Activated naive CD8-positive, alpha-beta T cell treated with anti-CD3 and anti-CD28 coated beads, Interleukin-2, amount 10 ng/mL, durations not matched to agents 7 days and 5 days (primary cell): ENCODE measurements at regions not wholly inside any gene's neighbourhood (a gene's known extent, or its start where the extent isn't known, plus 50 kb on each side); places are given as distances from the start of the nearest gene placed in this dataset.

Experiments
- ATAC-seq: fragments of 150-1000 bp; cut with Tn5 transposase; one replicate; pipeline ENCODE4 v1.10.0; 2021; ENCODE audit warnings: low read depth, moderate library complexity
- POLR2A ChIA-PET: fragments of 350-600 bp; sonication (Branson Sonifier 250); formaldehyde crosslinking; loops from one replicate; lab custom pipeline; 2021; ENCODE audit warnings: antibody characterized with exemption; lab: Charles Lee
- DNase-seq: peaks from one replicate; pipeline ENCODE4 v3.0.0; 2021
- H3K27ac Mint-ChIP-seq: one replicate; pipeline ENCODE4 v1.8.0; 2022; ENCODE audit warnings: mild to moderate bottlenecking, mixed read lengths
- H3K27me3 Mint-ChIP-seq: one replicate; pipeline ENCODE4 v1.8.0; 2022; ENCODE audit warnings: mild to moderate bottlenecking, moderate library complexity, mixed read lengths
- H3K36me3 Mint-ChIP-seq: one replicate; pipeline ENCODE4 v1.8.0; 2021; ENCODE audit warnings: mild to moderate bottlenecking, mixed read lengths
- H3K4me1 Mint-ChIP-seq: one replicate; pipeline ENCODE4 v1.8.0; 2021; ENCODE audit warnings: mixed read lengths
- H3K4me3 Mint-ChIP-seq: one replicate; pipeline ENCODE4 v1.8.0; 2022; ENCODE audit warnings: mild to moderate bottlenecking, moderate library complexity, mixed read lengths
- H3K9me3 Mint-ChIP-seq: one replicate; pipeline ENCODE4 v1.8.0; 2021; ENCODE audit warnings: mixed read lengths

GRCh38 chr17:79522414-79522813, 88.4 kb downstream of the RBFOX3 start:
- Mint-ChIP-seq H3K9me3 (no peaks in the 10 kb centered on the region), H3K27me3 (peaks cover 6% of the 10 kb centered on the region), H3K36me3 (no peaks in the 10 kb centered on the region), H3K27ac (no peak overlapping the region), H3K4me1 (no peaks in the 10 kb centered on the region), H3K4me3 (no peak overlapping the region)
- ATAC-seq: no peak
- DNase-seq: no peak
- POLR2A ChIA-PET: no interaction called here

GRCh38 chr17:79521225-79521624, 89.6 kb downstream of the RBFOX3 start:
- DNase-seq (no peak), ATAC-seq (no peak)
- peaks cover 13% of the 10 kb centered on the region for H3K27me3 Mint-ChIP-seq
- no peaks in the 10 kb centered on the region for H3K36me3 Mint-ChIP-seq
- POLR2A ChIA-PET: no interaction called here
- no peaks in the 10 kb centered on the region for H3K9me3 Mint-ChIP-seq
- no peaks in the 10 kb centered on the region for H3K4me1 Mint-ChIP-seq
- H3K27ac Mint-ChIP-seq: no peak overlapping the region
- no peak overlapping the region for H3K4me3 Mint-ChIP-seq

GRCh38 chr17:79520167-79521165, 90.4 kb downstream of the RBFOX3 start:
- Mint-ChIP-seq H3K27ac (no peak overlapping the region), H3K36me3 (no peaks in the 10 kb centered on the region), H3K27me3 (peaks cover 13% of the 10 kb centered on the region), H3K9me3 (no peaks in the 10 kb centered on the region), H3K4me3 (no peak overlapping the region), H3K4me1 (no peaks in the 10 kb centered on the region)
- ATAC-seq (no peak), DNase-seq (no peak)
- POLR2A ChIA-PET: no interaction called here

- H3K9me3 Mint-ChIP-seq: no peaks in the 10 kb centered on the region
- no peak overlapping the region for H3K4me3 Mint-ChIP-seq
- H3K27ac Mint-ChIP-seq: no peak overlapping the region
- no peaks in the 10 kb centered on the region for H3K36me3 Mint-ChIP-seq
- no peak for DNase-seq
- H3K4me1 Mint-ChIP-seq: no peaks in the 10 kb centered on the region
- H3K27me3 Mint-ChIP-seq: peaks cover 15% of the 10 kb centered on the region
- POLR2A ChIA-PET: no interaction called here
- no peak for ATAC-seq
Observed at GRCh38 chr17:79519601-79520000, 91.2 kb downstream of the RBFOX3 start.

- Mint-ChIP-seq H3K36me3 (no peaks in the 10 kb centered on the region), H3K4me3 (no peak overlapping the region), H3K27ac (no peak overlapping the region), H3K9me3 (no peaks in the 10 kb centered on the region), H3K4me1 (no peaks in the 10 kb centered on the region), H3K27me3 (peaks cover 15% of the 10 kb centered on the region)
- POLR2A ChIA-PET: no interaction called here
- DNase-seq: no peak
- ATAC-seq: no peak
Observed at GRCh38 chr17:79518585-79519523, 92.0 kb downstream of the RBFOX3 start.

- DNase-seq (no peak), ATAC-seq (no peak)
- Mint-ChIP-seq H3K27ac (no peak overlapping the region), H3K4me1 (no peaks in the 10 kb centered on the region), H3K36me3 (no peaks in the 10 kb centered on the region), H3K9me3 (no peaks in the 10 kb centered on the region), H3K4me3 (no peak overlapping the region), H3K27me3 (peaks cover 15% of the 10 kb centered on the region)
- POLR2A ChIA-PET: no interaction called here
Observed at GRCh38 chr17:79517827-79518584, 92.8 kb downstream of the RBFOX3 start.

GRCh38 chr17:79515646-79516571, 94.9 kb downstream of the RBFOX3 start:
- Mint-ChIP-seq H3K4me3 (no peak overlapping the region), H3K27me3 (peaks cover 15% of the 10 kb centered on the region), H3K36me3 (no peaks in the 10 kb centered on the region), H3K4me1 (no peaks in the 10 kb centered on the region), H3K9me3 (peaks cover 2% of the 10 kb centered on the region), H3K27ac (no peak overlapping the region)
- POLR2A ChIA-PET: no interaction called here
- ATAC-seq: no peak
- DNase-seq: no peak

GRCh38 chr17:79515110-79515509, 95.7 kb downstream of the RBFOX3 start:
- Mint-ChIP-seq H3K4me3 (no peak overlapping the region), H3K9me3 (peaks cover 2% of the 10 kb centered on the region), H3K27ac (no peak overlapping the region), H3K36me3 (no peaks in the 10 kb centered on the region), H3K4me1 (no peaks in the 10 kb centered on the region), H3K27me3 (peaks cover 15% of the 10 kb centered on the region)
- ATAC-seq (no peak), DNase-seq (no peak)
- POLR2A ChIA-PET: no interaction called here

GRCh38 chr17:79513820-79514535, 96.9 kb downstream of the RBFOX3 start:
- POLR2A ChIA-PET: no interaction called here
- no peaks in the 10 kb centered on the region for H3K36me3 Mint-ChIP-seq
- no peak for ATAC-seq

GRCh38 chr17:79513206-79513605, 97.6 kb downstream of the RBFOX3 start:
- peaks cover 2% of the 10 kb centered on the region for H3K9me3 Mint-ChIP-seq
- H3K27me3 Mint-ChIP-seq: peaks cover 12% of the 10 kb centered on the region
- ATAC-seq (no peak), DNase-seq (no peak)
- no peaks in the 10 kb centered on the region for H3K36me3 Mint-ChIP-seq
- no peak overlapping the region for H3K4me3 Mint-ChIP-seq
- H3K4me1 Mint-ChIP-seq: no peaks in the 10 kb centered on the region
- POLR2A ChIA-PET: no interaction called here
- H3K27ac Mint-ChIP-seq: no peak overlapping the region

More at GRCh38 chr17:79513820-79514535, 96.9 kb downstream of the RBFOX3 start:
- peaks cover 2% of the 10 kb centered on the region for H3K9me3 Mint-ChIP-seq
- H3K27me3 Mint-ChIP-seq: peaks cover 15% of the 10 kb centered on the region
- no peak for DNase-seq
- H3K4me3 Mint-ChIP-seq: no peak overlapping the region
- H3K27ac Mint-ChIP-seq: no peak overlapping the region
- H3K4me1 Mint-ChIP-seq: no peaks in the 10 kb centered on the region

GRCh38 chr17:79511471-79511870, 99.4 kb downstream of the RBFOX3 start:
- POLR2A ChIA-PET: no interaction called here
- no peaks in the 10 kb centered on the region for H3K4me1 Mint-ChIP-seq
- no peak overlapping the region for H3K4me3 Mint-ChIP-seq
- peaks cover 2% of the 10 kb centered on the region for H3K9me3 Mint-ChIP-seq
- H3K27ac Mint-ChIP-seq: no peak overlapping the region
- ATAC-seq (no peak), DNase-seq (no peak)
- H3K27me3 Mint-ChIP-seq: peaks cover 2% of the 10 kb centered on the region
- no peaks in the 10 kb centered on the region for H3K36me3 Mint-ChIP-seq

GRCh38 chr17:79510071-79510470, 100.8 kb downstream of the RBFOX3 start:
- H3K4me1 Mint-ChIP-seq: no peaks in the 10 kb centered on the region

More at GRCh38 chr17:79510071-79510470, 100.8 kb downstream of the RBFOX3 start:
- ATAC-seq: no peak
- Mint-ChIP-seq H3K27me3 (no peaks in the 10 kb centered on the region), H3K4me3 (no peak overlapping the region), H3K9me3 (peaks cover 2% of the 10 kb centered on the region), H3K27ac (no peak overlapping the region), H3K36me3 (no peaks in the 10 kb centered on the region)
- no peak for DNase-seq
- POLR2A ChIA-PET: no interaction called here
